UCSD-AML1 (cell line): ENCODE measurements at regions not wholly inside any gene's neighbourhood (a gene's known extent, or its start where the extent isn't known, plus 50 kb on each side); places are given as distances from the start of the nearest gene placed in this dataset.
"Not testable (repeated sequence)": the region's sequence is repeated elsewhere in the genome, so short reads cannot be mapped to it uniquely, and the experiment has no call there.

Experiments
- DNase-seq: peaks from one replicate; lab custom pipeline; 2025; ENCODE audit not compliant: unreplicated experiment; lab: John Stamatoyannopoulos, UW

DNA sequence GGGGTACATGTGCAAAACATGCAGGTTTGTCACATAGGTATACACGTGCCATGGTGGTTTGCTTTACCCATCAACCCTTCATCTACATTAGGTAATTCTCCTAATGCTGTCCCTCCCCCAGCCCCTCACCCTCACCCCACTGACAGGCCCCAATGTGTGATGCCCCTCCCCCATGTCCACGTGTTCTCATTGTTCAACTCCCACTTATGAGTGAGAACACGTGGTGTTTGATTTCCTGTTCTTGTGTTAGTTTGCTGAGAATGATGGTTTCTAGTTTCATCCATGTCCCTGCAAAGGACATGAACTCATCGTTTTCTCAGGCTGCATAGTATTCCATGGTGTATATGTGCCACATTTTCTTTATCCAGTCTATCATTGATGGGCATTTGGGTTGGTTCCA lies 232.9 kb upstream of the RASGRP1 start:
- not testable (repeated sequence) for DNase-seq

DNA sequence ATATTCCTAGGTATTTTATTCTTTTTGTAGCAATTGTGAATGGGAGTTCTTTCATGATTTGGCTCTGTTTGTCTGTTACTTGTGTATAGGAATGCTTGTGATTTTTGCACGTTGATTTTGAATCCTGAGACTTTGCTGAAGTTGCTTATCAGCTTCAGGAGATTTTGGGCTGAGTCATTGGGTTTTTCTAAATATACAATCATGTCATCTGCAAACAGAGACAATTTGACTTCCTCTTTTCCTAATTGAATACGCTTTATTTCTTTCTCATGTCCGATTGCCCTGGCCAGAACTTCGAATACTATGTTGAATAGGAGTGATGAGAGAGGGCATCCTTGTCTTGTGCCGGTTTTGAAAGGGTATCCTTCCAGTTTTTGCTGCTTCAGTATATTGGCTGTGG lies 234.6 kb upstream of the RASGRP1 start:
- DNase-seq, result not testable (repeated sequence)

DNA sequence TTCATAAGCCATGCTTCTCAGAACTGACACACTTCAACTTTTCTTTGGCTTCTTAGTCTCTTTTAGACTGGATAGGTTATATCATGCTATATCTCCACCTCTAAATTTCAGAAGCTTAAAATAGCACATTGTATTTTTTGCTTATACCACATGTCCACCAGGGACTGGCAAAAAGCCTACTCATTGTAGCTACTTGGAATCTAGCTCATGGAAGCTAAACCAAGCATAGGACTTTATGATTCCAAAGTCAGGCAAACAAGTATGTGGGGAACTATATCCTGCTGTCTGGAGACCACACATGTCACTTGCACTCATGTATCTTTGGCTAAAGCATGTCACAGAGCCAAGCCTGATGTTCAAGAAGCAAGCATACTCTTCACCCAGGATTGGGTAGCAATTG lies 245.0 kb upstream of the RASGRP1 start:
- DNase-seq, result no peak

DNA sequence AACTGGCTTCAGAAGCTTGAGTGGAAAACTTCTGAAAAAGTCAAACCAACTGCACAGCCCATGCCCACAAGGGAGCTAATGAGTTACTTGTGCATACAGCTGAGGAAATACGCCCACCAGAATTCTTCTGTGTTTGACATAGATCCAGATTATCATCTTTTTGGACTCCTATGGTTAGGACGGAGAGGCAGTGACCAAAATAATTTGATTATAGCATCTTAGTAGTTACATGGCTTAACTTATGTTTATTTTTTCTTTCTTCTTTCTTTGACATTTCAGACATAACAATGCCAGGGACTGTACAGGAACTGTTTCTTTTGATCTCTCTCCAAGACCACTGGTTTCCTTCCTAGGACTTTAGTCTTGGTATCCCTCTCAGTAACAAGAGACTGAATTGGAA lies 246.1 kb upstream of the RASGRP1 start:
- DNase-seq, result no peak

DNA sequence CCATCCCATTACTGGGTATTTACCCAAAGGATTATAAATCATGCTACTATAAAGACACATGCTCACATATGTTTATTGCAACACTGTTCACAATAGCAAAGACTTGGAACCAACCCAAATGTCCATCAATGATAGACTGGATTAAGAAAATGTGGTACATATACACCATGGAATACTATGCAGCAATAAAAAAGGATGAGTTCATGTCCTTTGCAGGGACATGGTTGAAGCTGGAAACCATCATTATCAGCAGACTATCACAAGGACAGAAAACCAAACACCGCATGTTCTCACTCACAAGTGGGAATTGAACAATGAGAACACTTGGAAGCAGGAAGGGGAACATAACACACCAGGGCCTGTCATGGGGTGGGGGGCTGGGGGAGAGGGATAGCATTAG lies 249.6 kb upstream of the RASGRP1 start:
- DNase-seq, result not testable (repeated sequence)

DNA sequence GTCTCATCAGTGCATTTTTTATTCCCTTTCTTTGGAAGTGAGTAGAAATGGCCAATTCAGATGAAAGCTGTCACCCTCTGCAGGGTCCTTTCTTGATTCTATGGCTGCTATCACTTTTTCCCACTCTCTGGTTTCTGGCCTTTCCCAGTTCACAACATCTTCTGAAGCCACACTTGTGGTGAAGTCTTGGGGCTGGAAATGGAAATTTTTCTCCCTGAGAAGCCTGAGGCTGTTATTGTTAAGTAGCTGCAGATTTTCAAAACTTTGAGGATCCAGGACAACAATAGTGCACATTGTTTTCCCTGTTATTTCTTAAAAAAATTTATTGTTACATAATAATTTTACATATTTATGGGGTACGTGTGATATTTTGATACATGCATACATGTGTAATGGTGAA lies 250.3 kb upstream of the RASGRP1 start:
- DNase-seq, result no peak

DNA sequence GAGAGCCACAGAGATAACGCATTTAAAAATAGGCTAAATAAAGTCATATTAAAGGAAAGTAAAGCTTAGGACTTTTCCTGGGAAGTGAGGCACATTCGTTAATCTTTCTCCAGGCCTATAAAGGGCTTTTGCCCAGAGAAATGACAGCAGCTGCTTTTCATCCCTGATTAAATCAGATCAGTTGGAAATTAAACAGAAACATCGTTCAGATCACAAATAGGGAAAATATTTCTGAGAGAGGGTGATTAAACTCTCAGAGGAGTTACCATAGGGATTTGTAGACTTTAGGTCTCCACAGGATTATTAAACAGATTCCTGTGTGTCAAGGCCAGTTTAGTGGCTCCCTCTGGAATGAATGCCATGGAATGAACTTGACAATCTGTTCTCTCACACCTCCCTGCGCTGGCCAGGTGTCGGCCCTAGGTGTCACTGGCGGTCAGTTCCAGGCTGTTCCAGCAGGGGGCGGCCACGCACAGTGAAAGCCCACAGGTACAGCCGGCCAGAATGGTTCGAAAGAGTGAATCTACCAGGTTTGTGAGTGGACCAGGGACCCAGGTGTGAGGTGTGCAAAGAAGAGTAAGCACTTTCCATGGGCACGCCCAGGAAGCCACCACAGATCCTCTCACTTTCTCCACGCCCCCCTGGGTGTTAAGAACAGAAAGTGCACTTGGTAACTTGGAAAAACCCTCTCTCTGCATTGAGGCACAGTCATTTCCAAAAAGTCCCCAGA lies 253.0 kb upstream of the RASGRP1 start:
- peak; percentile 61 for DNase-seq

DNA sequence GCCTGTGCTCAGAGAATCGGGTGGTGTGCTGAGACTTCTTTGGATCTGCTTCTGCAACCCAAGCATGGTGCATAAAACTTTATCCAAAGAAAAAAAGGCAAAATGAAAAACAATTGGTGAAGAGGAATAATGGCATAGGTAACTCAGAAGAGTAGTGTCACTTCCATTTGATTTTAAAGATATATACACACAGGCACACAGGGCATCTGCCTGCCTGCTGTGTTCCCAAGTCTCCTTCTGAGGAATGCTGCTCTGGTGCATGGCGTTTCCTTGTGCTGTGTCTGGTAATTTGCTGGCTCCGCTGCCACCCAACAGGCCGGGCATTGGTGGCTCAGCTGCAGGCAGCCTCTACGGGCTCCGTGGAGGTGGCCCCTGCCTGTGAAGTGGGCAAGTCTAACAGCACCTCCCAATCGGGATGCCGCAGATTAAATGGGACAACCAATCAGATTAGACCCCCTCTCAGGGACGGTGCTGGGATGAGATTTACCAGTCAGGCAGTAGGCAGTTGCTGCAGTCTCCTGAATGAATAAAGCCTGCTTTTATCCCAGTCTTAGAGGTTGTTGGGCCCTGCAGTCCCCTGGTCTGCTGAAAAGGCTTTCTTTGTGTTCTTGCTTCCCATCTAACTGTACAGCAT lies 253.7 kb upstream of the RASGRP1 start:
- no peak for DNase-seq

DNA sequence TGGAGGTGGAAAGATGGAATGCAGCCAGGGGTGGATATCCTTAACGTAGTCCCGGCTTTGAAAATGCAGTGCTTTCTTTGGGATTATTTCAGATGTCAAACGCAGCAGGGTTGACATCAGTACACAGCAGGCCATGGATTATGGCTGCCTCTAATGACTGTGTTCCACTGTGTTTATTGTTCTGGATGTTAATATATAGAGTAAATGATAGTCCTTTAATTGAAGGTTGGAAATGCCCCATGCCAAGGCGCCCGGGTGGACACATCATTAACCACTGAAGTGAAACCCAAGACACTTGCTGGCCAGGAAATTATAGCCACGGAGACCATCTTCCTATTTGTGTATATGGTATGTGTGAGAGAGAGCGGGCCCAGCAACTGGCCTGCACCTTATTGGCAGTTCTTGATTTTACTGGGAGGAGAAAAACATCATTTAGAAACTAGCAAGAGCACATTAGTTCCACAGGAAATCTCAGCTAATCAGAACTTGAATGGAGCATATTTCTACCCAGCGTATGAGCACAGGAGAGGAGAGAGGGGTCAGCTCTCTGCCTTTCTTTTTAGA lies 254.9 kb upstream of the RASGRP1 start:
- DNase-seq, result no peak

DNA sequence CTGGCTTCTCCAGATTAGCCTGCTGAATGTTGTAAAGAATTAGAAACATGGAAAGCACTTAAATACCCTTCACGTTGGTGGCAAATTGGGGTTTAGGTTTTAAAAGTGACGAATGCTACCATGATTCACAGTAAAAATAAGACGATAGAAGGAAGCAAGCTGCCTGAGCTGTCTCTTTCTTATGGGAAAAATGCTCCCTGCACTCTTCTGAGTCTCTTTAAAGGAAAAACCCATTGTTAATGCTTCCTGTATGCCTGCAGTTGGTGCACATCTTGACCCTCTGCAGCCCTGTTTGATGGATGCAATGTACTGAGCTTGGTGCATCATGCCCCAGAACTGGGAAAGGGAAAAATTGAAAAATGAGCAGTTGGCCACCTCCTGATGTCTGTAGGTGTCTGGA lies 258.6 kb upstream of the RASGRP1 start:
- DNase-seq, result no peak

DNA sequence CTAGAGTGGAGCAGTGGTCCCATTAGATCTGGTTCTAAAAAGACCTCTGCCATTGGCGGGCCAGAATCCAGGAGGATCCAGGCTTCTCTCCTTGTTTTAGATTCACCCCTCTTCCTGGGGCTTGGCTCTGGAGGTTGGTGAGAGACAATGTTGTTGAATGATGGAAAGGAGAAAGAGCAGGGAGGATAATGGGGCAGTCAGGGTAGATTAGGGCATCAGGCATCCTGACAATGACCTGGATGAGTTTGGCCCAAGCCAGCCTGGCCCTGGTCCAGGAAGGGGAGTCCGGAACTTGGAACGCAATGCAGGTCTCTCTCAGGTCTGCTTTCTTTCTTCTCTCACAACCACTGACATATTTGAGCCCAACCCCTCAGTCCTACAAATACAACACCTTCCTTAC lies 260.1 kb upstream of the RASGRP1 start:
- no peak for DNase-seq

DNA sequence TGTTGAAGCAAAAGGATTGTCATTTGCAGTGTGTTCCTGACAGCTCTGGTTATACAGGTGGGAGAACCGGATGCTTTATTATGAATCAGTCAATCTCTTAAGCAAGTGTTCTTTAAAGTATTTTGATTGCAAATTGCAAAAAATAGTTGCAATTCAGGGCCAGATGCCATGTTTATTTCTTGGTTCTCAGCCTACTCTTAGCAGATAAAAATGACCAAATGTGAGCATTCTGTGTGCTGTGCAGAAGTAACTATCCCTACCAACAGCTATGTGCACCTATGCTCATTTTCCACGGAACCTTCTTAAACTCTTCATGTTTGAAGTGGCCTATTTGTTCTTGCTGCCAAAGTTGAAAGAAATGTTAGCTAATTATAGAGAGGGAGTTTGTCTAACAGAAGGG lies 262.3 kb upstream of the RASGRP1 start:
- DNase-seq, result no peak

DNA sequence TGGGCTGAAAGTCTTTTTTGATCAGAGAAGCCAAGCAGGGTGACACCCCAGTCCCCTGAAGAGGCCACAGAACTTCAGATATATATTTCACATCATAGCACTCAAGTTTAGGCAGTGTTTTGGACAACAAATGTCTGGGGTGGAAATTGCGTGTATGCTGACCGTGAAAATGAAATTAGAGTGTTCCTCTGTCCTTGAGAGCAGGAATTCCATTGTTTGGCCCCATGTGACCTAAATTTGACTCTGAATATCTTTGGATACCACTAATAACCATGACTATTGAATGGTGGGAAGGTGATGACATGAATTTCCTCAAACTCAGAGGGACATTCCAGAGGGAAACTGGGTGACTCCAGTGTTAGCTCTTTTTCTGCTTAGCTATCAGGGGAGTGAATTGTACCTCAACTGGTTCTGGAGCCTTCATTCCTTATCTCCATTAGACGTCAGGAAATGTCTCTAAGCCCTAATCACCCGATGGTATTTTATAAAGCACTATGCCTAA lies 263.5 kb upstream of the RASGRP1 start:
- DNase-seq, result no peak

DNA sequence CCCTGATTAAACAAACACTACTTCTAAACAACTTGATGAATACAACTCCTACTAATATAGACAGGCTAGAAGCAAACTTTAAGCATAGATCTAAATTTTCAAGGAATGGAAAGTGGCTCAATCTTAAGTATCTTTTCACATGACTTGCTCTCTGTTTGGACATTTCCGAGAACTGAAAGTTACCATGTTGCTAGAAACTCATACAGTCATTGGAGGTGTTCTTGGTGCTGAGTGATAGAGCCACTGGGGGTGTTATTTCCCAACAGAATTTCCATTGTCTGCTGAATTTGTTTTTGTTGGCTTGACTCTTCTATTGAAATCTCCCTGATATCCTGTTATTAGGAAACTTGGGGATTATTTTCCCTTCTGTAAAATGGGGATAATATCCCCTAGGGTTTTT lies 264.5 kb upstream of the RASGRP1 start:
- DNase-seq, result no peak

DNA sequence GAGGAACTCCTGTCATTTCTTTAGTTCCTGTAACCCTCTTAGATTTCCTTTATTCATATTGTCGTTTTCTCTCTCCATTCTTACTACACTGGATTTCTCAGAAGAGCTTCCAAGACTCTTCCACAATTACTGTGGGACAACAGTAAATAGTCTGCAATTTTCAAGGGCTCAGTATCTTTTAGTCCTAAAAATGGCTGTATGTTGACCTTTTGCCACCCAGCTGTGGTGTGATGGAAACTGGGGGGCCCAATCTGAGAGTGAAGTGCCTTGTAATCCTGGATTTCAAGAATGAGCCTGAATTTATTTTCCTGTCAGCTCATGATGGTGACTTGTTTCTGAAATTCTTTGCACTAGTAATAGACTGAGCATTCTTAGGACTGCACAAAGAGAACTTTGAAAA lies 277.6 kb upstream of the RASGRP1 start:
- no peak for DNase-seq

DNA sequence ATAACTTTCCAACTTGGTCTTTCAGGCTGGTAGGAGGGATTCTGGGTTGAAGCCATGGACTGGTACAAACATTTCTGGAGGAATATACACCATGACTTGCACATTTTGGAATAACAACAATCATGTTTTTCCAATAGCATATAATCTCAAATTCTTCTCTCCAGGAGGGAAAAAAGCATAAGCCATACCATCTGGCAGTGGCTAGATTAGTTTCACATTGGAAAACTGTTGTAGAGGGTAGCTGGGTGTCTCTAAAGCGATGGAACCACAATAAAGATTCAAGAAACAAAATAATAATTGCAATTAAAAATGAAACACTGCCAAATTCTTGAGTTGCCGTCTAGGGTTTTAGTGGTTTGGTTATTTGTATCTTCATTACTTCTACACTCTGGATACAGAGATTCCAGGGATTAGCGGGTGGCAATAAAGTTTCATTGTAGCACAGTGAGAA lies 278.5 kb upstream of the RASGRP1 start:
- DNase-seq, result no peak

DNA sequence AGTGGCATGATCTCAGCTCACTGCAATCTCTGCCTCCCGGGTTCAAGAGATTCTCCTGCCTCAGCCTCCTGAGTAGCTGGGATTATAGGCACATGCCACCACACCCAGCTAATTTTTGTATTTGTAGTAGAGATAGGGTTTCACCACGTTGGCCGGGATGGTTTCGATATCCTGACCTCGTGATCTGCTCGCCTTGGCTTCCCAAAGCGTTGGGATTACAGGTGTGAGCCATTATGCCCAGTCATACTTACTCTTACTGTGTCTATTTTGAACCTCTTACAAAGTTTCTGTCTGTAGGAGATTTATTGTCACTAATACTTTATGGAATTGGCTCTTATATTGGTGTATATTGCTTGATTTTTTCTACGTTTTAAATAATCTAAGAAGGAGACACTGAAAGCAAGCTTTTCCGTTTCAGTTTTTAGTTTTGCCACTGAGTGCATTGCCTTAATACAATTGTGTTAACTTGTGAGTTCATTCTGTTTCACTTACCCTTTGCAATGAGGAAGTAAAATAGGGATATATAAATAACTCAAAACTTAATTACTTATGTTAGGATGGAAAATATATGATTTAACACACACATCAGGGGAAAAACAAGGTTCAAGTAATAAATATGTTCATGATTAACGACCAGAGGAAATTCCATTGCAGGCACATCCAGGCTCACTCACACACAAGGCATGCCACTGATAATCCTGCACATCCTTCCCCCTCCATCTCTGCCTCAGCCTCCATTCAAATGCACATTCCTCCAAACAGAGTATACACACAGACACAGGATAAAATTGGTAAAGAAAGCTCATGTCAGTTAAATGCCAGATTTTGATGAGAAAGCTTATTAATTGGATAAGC lies 279.3 kb upstream of the RASGRP1 start:
- no peak for DNase-seq

DNA sequence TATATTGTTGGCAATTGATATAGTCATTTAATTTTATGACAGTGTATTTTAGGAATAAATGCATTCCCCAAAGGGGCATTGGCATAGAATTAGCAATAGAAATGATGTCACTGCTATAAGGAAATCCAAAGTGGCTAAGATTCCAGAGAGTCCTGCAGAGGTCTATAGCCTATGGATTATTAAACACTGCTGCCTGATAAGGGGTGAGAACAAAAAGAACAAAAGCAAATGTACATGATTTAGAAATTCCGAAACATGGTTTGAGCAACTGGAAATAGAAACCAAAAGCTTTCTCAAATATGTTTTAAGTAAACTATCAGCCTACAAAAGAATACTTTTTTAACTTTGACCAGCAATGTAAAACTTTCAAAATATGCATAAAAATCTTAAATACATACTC lies 280.1 kb upstream of the RASGRP1 start:
- DNase-seq, result no peak

DNA sequence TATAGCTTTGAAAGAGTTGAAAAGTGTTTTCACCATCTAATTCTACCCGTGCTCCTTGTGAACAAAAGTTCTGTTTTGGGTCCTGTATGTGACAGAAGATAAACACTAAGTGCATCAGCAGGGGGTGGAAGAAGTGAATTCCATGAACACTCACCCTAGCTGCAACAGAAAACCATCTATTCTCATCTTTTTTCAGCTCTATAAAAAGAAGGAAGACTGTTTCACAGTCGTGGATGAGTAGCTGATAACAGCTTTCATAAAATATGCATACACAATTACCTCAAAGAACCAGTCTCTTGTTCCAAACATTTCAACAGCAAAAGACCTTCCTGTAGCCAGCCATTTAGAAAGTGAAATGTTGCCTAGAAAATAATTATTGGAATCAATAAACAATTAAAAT lies 281.7 kb upstream of the RASGRP1 start:
- DNase-seq, result no peak

DNA sequence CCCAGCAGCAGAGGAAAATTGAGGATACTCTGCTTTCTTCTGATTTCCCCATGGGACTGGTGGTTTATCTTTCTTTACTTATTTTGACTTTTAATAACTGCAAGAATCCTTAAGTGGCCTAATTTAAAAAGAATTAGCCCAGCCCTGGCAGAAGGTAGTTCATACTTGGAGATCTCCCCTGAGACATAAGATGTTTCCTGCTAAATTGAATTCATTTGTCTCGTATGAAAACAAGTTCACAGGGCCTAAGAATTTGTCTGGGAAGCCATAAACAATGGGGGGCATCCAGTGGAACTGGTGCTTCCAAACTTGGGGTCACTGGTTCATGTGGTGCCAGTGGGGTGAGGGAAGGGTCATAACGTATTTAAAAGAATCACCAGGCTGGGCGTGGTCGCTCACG lies 283.1 kb upstream of the RASGRP1 start:
- no peak for DNase-seq

DNA sequence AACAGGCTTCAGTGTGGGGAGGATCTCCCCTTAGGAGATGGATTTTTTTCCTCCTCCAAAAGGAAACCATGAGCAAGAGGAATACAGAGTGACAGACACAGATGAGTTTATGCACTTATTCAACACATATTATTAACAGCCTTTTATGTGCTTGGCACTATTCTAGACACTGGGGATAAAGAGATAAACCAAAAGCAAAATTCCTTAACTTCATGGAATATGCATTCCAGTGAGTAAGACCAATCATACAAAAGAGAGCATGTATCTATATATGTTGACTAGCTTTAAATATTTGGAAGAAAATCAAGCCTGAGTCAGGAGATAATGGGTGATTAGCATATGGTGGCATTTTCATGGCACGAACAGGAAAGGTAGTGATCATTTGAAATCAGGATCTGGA lies 284.4 kb upstream of the RASGRP1 start:
- DNase-seq, result no peak
